HTR-8/SVneo (cell line): ENCODE measurements at regions not wholly inside any gene's neighbourhood (a gene's known extent, or its start where the extent isn't known, plus 50 kb on each side); places are given as distances from the start of the nearest gene placed in this dataset.
A peak's percentile ranks its signal among the peaks of the same experiment; 100 is the strongest.
"Not testable (repeated sequence)": the region's sequence is repeated elsewhere in the genome, so short reads cannot be mapped to it uniquely, and the experiment has no call there.

Experiments
- DNase-seq: peaks from one replicate; pipeline ENCODE4 v3.0.0; 2011; ENCODE audit warnings: low spot score, mixed read lengths; ENCODE audit not compliant: insufficient read length
- FAIRE-seq: peaks from 2 replicates; lab custom pipeline; 2011; peaks lifted over from hg19 to GRCh38; lab: Jason Lieb, UNC

GRCh38 chr12:23133471-23133870 lies 508.5 kb downstream of the ETNK1 start:
- FAIRE-seq (no peak), DNase-seq (no peak)

GRCh38 chr12:23139026-23139425 lies 514.1 kb downstream of the ETNK1 start:
- DNase-seq (no peak), FAIRE-seq (no peak)

GRCh38 chr12:23140710-23141109 lies 515.7 kb downstream of the ETNK1 start:
- FAIRE-seq, result no peak
- no peak for DNase-seq

GRCh38 chr12:23141335-23141734 lies 516.4 kb downstream of the ETNK1 start:
- DNase-seq (no peak), FAIRE-seq (no peak)

GRCh38 chr12:23146070-23146469 lies 521.1 kb downstream of the ETNK1 start:
- FAIRE-seq, result not testable (repeated sequence)

GRCh38 chr12:23168459-23168858 lies 543.5 kb downstream of the ETNK1 start:
- no peak for DNase-seq
- FAIRE-seq, result no peak

More at GRCh38 chr12:23146070-23146469, 521.1 kb downstream of the ETNK1 start:
- DNase-seq, result not testable (repeated sequence)

- peak; percentile 83 for FAIRE-seq
- no peak for DNase-seq
Observed at GRCh38 chr12:23169012-23169695, 544.2 kb downstream of the ETNK1 start.

GRCh38 chr12:23169696-23170013 lies 544.7 kb downstream of the ETNK1 start:
- DNase-seq, result no peak
- FAIRE-seq, result no peak

- FAIRE-seq, result no peak
- no peak for DNase-seq
Observed at GRCh38 chr12:23174917-23175316, 549.9 kb downstream of the ETNK1 start.

- FAIRE-seq, result peak; percentile 59
Observed at GRCh38 chr12:23185346-23185745, 560.4 kb downstream of the ETNK1 start.

GRCh38 chr12:23186950-23187349 lies 562.0 kb downstream of the ETNK1 start:
- DNase-seq (no peak), FAIRE-seq (no peak)

More at GRCh38 chr12:23185346-23185745, 560.4 kb downstream of the ETNK1 start:
- DNase-seq, result no peak

- no peak for FAIRE-seq
Observed at GRCh38 chr12:23193552-23193951, 568.6 kb downstream of the ETNK1 start.

GRCh38 chr12:23197266-23197665 lies 572.3 kb downstream of the ETNK1 start:
- FAIRE-seq (no peak), DNase-seq (no peak)

More at GRCh38 chr12:23193552-23193951, 568.6 kb downstream of the ETNK1 start:
- no peak for DNase-seq

- DNase-seq (no peak), FAIRE-seq (no peak)
Observed at GRCh38 chr12:23202728-23203127, 577.8 kb downstream of the ETNK1 start.

GRCh38 chr12:23204933-23205778 lies 580.2 kb downstream of the ETNK1 start:
- DNase-seq, result peak; percentile 26
- peak; percentile 78 for FAIRE-seq

GRCh38 chr12:23209793-23210192 lies 584.8 kb downstream of the ETNK1 start:
- DNase-seq (no peak), FAIRE-seq (no peak)

GRCh38 chr12:23210573-23210972 lies 585.6 kb downstream of the ETNK1 start:
- no peak for DNase-seq
- no peak for FAIRE-seq

- no peak for FAIRE-seq
- no peak for DNase-seq
Observed at GRCh38 chr12:23211384-23212320, 586.7 kb downstream of the ETNK1 start.

- no peak for FAIRE-seq
- no peak for DNase-seq
Observed at GRCh38 chr12:23217158-23217557, 592.2 kb downstream of the ETNK1 start.

GRCh38 chr12:23217667-23218066 lies 592.7 kb downstream of the ETNK1 start:
- no peak for FAIRE-seq
- DNase-seq, result no peak
